Endodermal cell (in vitro differentiated cells): ENCODE measurements at regions not wholly inside any gene's neighbourhood (a gene's known extent, or its start where the extent isn't known, plus 50 kb on each side); places are given as distances from the start of the nearest gene placed in this dataset.
"Not testable (repeated sequence)": the region's sequence is repeated elsewhere in the genome, so short reads cannot be mapped to it uniquely, and the experiment has no call there.

Experiments
- DNase-seq: peaks from one replicate; pipeline ENCODE4 v3.0.0-alpha.2; 2017
- H3K27ac ChIP-seq: 2 replicates; pipeline ENCODE4 v1.5.1; 2013; ENCODE audit warnings: mild to moderate bottlenecking, low read depth, low read length, moderate library complexity
- H3K27me3 ChIP-seq: 2 replicates; pipeline ENCODE4 v1.6.1; 2013; ENCODE audit warnings: mild to moderate bottlenecking, low read length, moderate library complexity; ENCODE audit not compliant: insufficient read depth, control insufficient read depth, poor library complexity, severe bottlenecking
- H3K36me3 ChIP-seq: 2 replicates; pipeline ENCODE4 v1.7.0; 2013; ENCODE audit warnings: mild to moderate bottlenecking, low read length, moderate library complexity; ENCODE audit not compliant: control insufficient read depth, insufficient read depth
- H3K4me1 ChIP-seq: one replicate; pipeline ENCODE4 v1.7.0; 2013; ENCODE audit warnings: low read length; ENCODE audit not compliant: control insufficient read depth, insufficient read depth
- H3K4me3 ChIP-seq: 2 replicates; pipeline ENCODE4 v1.5.1; 2013; ENCODE audit warnings: mild to moderate bottlenecking, low read length, moderate library complexity
- H3K9ac ChIP-seq: 2 replicates; pipeline ENCODE4 v1.6.1; 2013; ENCODE audit warnings: mild to moderate bottlenecking, low read length, moderate library complexity; ENCODE audit not compliant: poor library complexity, severe bottlenecking; ENCODE audit errors: extremely low read depth
- H3K9me3 ChIP-seq: 2 replicates; pipeline ENCODE4 v1.6.1; 2013; ENCODE audit warnings: mild to moderate bottlenecking, low read length, moderate library complexity; ENCODE audit not compliant: control insufficient read depth
- H3K27ac Mint-ChIP-seq: 2 replicates; pipeline ENCODE4 v1.8.0; 2020; ENCODE audit warnings: mixed read lengths
- H3K27me3 Mint-ChIP-seq: 2 replicates; pipeline ENCODE4 v1.8.0; 2021; ENCODE audit warnings: mild to moderate bottlenecking, mixed read lengths; ENCODE audit not compliant: insufficient read depth
- H3K36me3 Mint-ChIP-seq: 2 replicates; pipeline ENCODE4 v1.8.0; 2020; ENCODE audit warnings: low read depth, mixed read lengths
- H3K4me1 Mint-ChIP-seq: 2 replicates; pipeline ENCODE4 v1.8.0; 2020; ENCODE audit warnings: mixed read lengths
- H3K4me3 Mint-ChIP-seq: 2 replicates; pipeline ENCODE4 v1.8.0; 2020; ENCODE audit warnings: mild to moderate bottlenecking, moderate library complexity, mixed read lengths
- H3K9me3 Mint-ChIP-seq: 2 replicates; pipeline ENCODE4 v1.8.0; 2020; ENCODE audit warnings: mild to moderate bottlenecking, mixed read lengths
- WGBS, 2 experiments: methylation state at CpG; one replicate each; pipeline versions ENCODE4 v1.1.5 to v1.1.7; 2013; ENCODE audit warnings: missing lambda C conversion rate in 2 of 2, mixed read lengths in 1 of 2; ENCODE audit not compliant: insufficient coverage in 1 of 2, insufficient read length in 1 of 2; 5-methylcytosine and 5-hydroxymethylcytosine counted together
- TF ChIP-seq, protein P1 (sequence below): fragments of 200-600 bp; sonication (generic); conservative IDR thresholded peaks from 2 replicates; pipeline ENCODE4 v1.5.0; 2021; ENCODE audit warnings: antibody characterized with exemption, mild to moderate bottlenecking

GRCh38 chr1:229133811-229134210 lies 137.1 kb upstream of the RAB4A start:
- Histone ChIP-seq H3K27me3 (no peaks in the 10 kb centered on the region), H3K9me3 (peaks cover 33% of the 10 kb centered on the region), H3K4me3 (no peak overlapping the region), H3K27ac (no peak overlapping the region), H3K36me3 (no peaks in the 10 kb centered on the region), H3K4me1 (peaks cover 4% of the 10 kb centered on the region), H3K9ac (no peak overlapping the region)
- peaks cover 38% of the 10 kb centered on the region for H3K9me3 Mint-ChIP-seq
- WGBS, 2 experiments = 75 to 89% methylated on average over 1 of the region's 1 CpG
- no peak overlapping the region for H3K4me3 Mint-ChIP-seq
- no peak for DNase-seq
- TF ChIP-seq, protein P1, sequence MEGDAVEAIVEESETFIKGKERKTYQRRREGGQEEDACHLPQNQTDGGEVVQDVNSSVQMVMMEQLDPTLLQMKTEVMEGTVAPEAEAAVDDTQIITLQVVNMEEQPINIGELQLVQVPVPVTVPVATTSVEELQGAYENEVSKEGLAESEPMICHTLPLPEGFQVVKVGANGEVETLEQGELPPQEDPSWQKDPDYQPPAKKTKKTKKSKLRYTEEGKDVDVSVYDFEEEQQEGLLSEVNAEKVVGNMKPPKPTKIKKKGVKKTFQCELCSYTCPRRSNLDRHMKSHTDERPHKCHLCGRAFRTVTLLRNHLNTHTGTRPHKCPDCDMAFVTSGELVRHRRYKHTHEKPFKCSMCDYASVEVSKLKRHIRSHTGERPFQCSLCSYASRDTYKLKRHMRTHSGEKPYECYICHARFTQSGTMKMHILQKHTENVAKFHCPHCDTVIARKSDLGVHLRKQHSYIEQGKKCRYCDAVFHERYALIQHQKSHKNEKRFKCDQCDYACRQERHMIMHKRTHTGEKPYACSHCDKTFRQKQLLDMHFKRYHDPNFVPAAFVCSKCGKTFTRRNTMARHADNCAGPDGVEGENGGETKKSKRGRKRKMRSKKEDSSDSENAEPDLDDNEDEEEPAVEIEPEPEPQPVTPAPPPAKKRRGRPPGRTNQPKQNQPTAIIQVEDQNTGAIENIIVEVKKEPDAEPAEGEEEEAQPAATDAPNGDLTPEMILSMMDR = no peak
- H3K27ac Mint-ChIP-seq = no peak overlapping the region
- H3K36me3 Mint-ChIP-seq = peaks cover 11% of the 10 kb centered on the region
- H3K27me3 Mint-ChIP-seq = peaks cover 8% of the 10 kb centered on the region
- H3K4me1 Mint-ChIP-seq = peaks cover 27% of the 10 kb centered on the region

DNA sequence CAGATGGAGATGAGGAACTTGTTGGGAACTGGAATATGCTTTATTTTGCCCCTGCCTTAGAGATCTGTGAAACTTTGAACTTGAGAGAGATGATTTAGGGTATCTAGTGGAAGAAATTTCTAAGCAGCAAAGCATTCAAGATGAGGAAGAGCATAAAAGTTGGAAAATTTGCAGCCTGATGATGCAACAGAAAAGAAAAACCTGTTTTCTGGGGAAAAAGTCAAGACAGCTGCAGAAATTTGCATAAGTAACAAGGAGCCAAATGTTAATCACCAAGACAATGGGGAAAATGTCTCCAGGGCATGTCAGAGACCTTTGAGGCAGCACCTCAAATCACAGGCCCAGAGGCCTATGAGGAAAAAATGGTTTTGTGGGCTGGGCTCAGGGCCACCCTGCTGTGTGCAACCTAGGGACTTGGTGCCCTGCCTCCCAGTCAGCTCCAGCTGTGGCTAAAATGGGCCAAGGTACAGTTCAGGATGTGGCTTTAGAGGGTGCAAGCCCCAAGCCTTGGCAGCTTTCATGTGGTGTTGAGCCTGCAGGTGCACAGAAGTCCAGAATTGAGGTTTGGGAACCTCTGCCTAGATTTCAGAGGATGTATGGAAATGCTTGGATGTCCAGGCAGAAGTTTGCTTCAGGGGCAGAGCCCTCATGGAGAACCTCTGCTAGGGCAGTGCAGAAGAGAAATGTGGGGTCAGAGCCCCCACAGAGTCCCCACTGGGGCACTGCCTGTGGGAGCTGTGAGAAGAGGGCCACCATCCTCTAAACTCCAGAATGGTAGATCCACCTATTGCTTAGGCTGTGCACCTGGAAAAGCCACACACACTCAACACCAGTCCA lies 136.3 kb upstream of the RAB4A start:
- not testable (repeated sequence) for H3K36me3 ChIP-seq, H3K4me3 Mint-ChIP-seq, H3K27ac ChIP-seq, DNase-seq, H3K27me3 ChIP-seq, H3K4me1 ChIP-seq, H3K9ac ChIP-seq, H3K27me3 Mint-ChIP-seq, H3K27ac Mint-ChIP-seq, H3K4me3 ChIP-seq
- H3K4me1 Mint-ChIP-seq = peaks cover 26% of the 10 kb centered on the region
- peaks cover 38% of the 10 kb centered on the region for H3K9me3 Mint-ChIP-seq
- peaks cover 11% of the 10 kb centered on the region for H3K36me3 Mint-ChIP-seq
- peaks cover 33% of the 10 kb centered on the region for H3K9me3 ChIP-seq

GRCh38 chr1:229135773-229136172 lies 135.1 kb upstream of the RAB4A start:
- peaks cover 4% of the 10 kb centered on the region for H3K27me3 Mint-ChIP-seq
- no peak overlapping the region for H3K27ac Mint-ChIP-seq
- Histone ChIP-seq H3K27ac (no peak overlapping the region), H3K27me3 (no peaks in the 10 kb centered on the region), H3K9ac (no peak overlapping the region), H3K4me3 (no peak overlapping the region), H3K9me3 (peaks cover 33% of the 10 kb centered on the region), H3K4me1 (no peaks in the 10 kb centered on the region), H3K36me3 (no peaks in the 10 kb centered on the region)
- no peak overlapping the region for H3K4me3 Mint-ChIP-seq
- peaks cover 11% of the 10 kb centered on the region for H3K36me3 Mint-ChIP-seq
- H3K4me1 Mint-ChIP-seq = peaks cover 19% of the 10 kb centered on the region
- H3K9me3 Mint-ChIP-seq = peaks cover 38% of the 10 kb centered on the region
- no peak for DNase-seq
- TF ChIP-seq, protein P1 = no peak
- WGBS, 2 experiments = 85% methylated on average over 2 of the region's 2 CpGs; no CpG with 5 or more reads in 1 of the 2 experiments
